ENCODE measurements at regions not wholly inside any gene's neighbourhood (a gene's known extent, or its start where the extent isn't known, plus 50 kb on each side); places are given as distances from the start of the nearest gene placed in this dataset.
"Not testable (repeated sequence)": the region's sequence is repeated elsewhere in the genome, so short reads cannot be mapped to it uniquely, and the experiment has no call there.

- Histone ChIP-seq H3K27me3 (ENCODE audit: insufficient read depth, low read length) (peaks cover 6% of the 10 kb centered on the region), H3K9me3 (ENCODE audit: low read depth, low read length) (no peaks in the 10 kb centered on the region), H3K4me2 (ENCODE audit: insufficient read depth, low read length) (no peak overlapping the region), H3K27ac (ENCODE audit: low read depth, low read length) (no peak overlapping the region), H3K4me3 (ENCODE audit: insufficient read depth, low read length) (no peak overlapping the region), H2AFZ (ENCODE audit: low read length) (no peak overlapping the region), H3K4me1 (ENCODE audit: insufficient read depth, low read length) (no peaks in the 10 kb centered on the region), H3K36me3 (ENCODE audit: insufficient read depth, low read length) (no peaks in the 10 kb centered on the region), H4K20me1 (ENCODE audit: insufficient read depth, low read length) (no peaks in the 10 kb centered on the region), H3K79me2 (ENCODE audit: insufficient read depth, low read length) (no peaks in the 10 kb centered on the region)
- no peak for TF ChIP-seq CTCF (IDR thresholded peaks at IDR 0.05; ENCODE audit: extremely low read depth, low read depth, low read length)
- DNase-seq (ENCODE audit: insufficient read length, low spot score, missing footprints): no peak
These were observed 215.3 kb downstream of the FAM43A start for GRCh38 chr3:194900854-194901522.

GRCh38 chr3:194903447-194903846 is 217.8 kb downstream of the FAM43A start:
- not testable (repeated sequence) for H3K27me3 ChIP-seq (ENCODE audit: insufficient read depth, low read length); H3K4me2 ChIP-seq (ENCODE audit: insufficient read depth, low read length); DNase-seq (ENCODE audit: insufficient read length, low spot score, missing footprints); H3K79me2 ChIP-seq (ENCODE audit: insufficient read depth, low read length); H4K20me1 ChIP-seq (ENCODE audit: insufficient read depth, low read length); H3K9me3 ChIP-seq (ENCODE audit: low read depth, low read length); H2AFZ ChIP-seq (ENCODE audit: low read length); H3K4me1 ChIP-seq (ENCODE audit: insufficient read depth, low read length); H3K4me3 ChIP-seq (ENCODE audit: insufficient read depth, low read length); H3K27ac ChIP-seq (ENCODE audit: low read depth, low read length); H3K36me3 ChIP-seq (ENCODE audit: insufficient read depth, low read length)

GRCh38 chr3:194904999-194905398 is 219.3 kb downstream of the FAM43A start:
- H4K20me1 ChIP-seq (ENCODE audit: insufficient read depth, low read length); H3K4me3 ChIP-seq (ENCODE audit: insufficient read depth, low read length); H3K9me3 ChIP-seq (ENCODE audit: low read depth, low read length); H3K4me2 ChIP-seq (ENCODE audit: insufficient read depth, low read length); H3K27ac ChIP-seq (ENCODE audit: low read depth, low read length); H2AFZ ChIP-seq (ENCODE audit: low read length); DNase-seq (ENCODE audit: insufficient read length, low spot score, missing footprints); H3K36me3 ChIP-seq (ENCODE audit: insufficient read depth, low read length); H3K27me3 ChIP-seq (ENCODE audit: insufficient read depth, low read length); H3K4me1 ChIP-seq (ENCODE audit: insufficient read depth, low read length); H3K79me2 ChIP-seq (ENCODE audit: insufficient read depth, low read length): not testable (repeated sequence)

GRCh38 chr3:194905696-194906095 is 220.0 kb downstream of the FAM43A start:
- H3K9me3 ChIP-seq (ENCODE audit: low read depth, low read length): no peaks in the 10 kb centered on the region
- no peaks in the 10 kb centered on the region for H3K4me1 ChIP-seq (ENCODE audit: insufficient read depth, low read length)
- TF ChIP-seq CTCF (IDR thresholded peaks at IDR 0.05; ENCODE audit: extremely low read depth, low read depth, low read length): no peak
- DNase-seq (ENCODE audit: insufficient read length, low spot score, missing footprints): no peak
- H3K79me2 ChIP-seq (ENCODE audit: insufficient read depth, low read length): no peaks in the 10 kb centered on the region
- H3K4me3 ChIP-seq (ENCODE audit: insufficient read depth, low read length): no peak overlapping the region
- no peak overlapping the region for H3K4me2 ChIP-seq (ENCODE audit: insufficient read depth, low read length)
- H3K27me3 ChIP-seq (ENCODE audit: insufficient read depth, low read length): no peaks in the 10 kb centered on the region
- no peak overlapping the region for H2AFZ ChIP-seq (ENCODE audit: low read length)
- H4K20me1 ChIP-seq (ENCODE audit: insufficient read depth, low read length): no peaks in the 10 kb centered on the region
- no peaks in the 10 kb centered on the region for H3K36me3 ChIP-seq (ENCODE audit: insufficient read depth, low read length)
- H3K27ac ChIP-seq (ENCODE audit: low read depth, low read length): no peak overlapping the region

GRCh38 chr3:194906229-194906629 is 220.5 kb downstream of the FAM43A start:
- no peak overlapping the region for H3K27ac ChIP-seq (ENCODE audit: low read depth, low read length)
- no peaks in the 10 kb centered on the region for H3K9me3 ChIP-seq (ENCODE audit: low read depth, low read length)
- no peaks in the 10 kb centered on the region for H4K20me1 ChIP-seq (ENCODE audit: insufficient read depth, low read length)
- no peaks in the 10 kb centered on the region for H3K27me3 ChIP-seq (ENCODE audit: insufficient read depth, low read length)
- H3K36me3 ChIP-seq (ENCODE audit: insufficient read depth, low read length): no peaks in the 10 kb centered on the region
- H2AFZ ChIP-seq (ENCODE audit: low read length): no peak overlapping the region
- H3K4me1 ChIP-seq (ENCODE audit: insufficient read depth, low read length): no peaks in the 10 kb centered on the region
- no peak overlapping the region for H3K4me2 ChIP-seq (ENCODE audit: insufficient read depth, low read length)
- TF ChIP-seq CTCF (IDR thresholded peaks at IDR 0.05; ENCODE audit: extremely low read depth, low read depth, low read length): no peak
- H3K79me2 ChIP-seq (ENCODE audit: insufficient read depth, low read length): no peaks in the 10 kb centered on the region
- DNase-seq (ENCODE audit: insufficient read length, low spot score, missing footprints): peak; percentile 87
- no peak overlapping the region for H3K4me3 ChIP-seq (ENCODE audit: insufficient read depth, low read length)
